Astrocyte (in vitro differentiated cells and primary cell): ENCODE measurements at regions not wholly inside any gene's neighbourhood (a gene's known extent, or its start where the extent isn't known, plus 50 kb on each side); places are given as distances from the start of the nearest gene placed in this dataset.
"Not testable (repeated sequence)": the region's sequence is repeated elsewhere in the genome, so short reads cannot be mapped to it uniquely, and the experiment has no call there.

ENCODE experiments used
- EZH2 ChIP-seq: IDR thresholded peaks from 2 replicates; pipeline ENCODE4 v1.6.1; 2012; ENCODE audit warnings: mild to moderate bottlenecking, low read length, inconsistent platforms; ENCODE audit not compliant: insufficient read depth
- TF ChIP-seq, protein P1 (sequence below): IDR thresholded peaks from 2 replicates; pipeline ENCODE4 v1.5.1; 2011; ENCODE audit warnings: low read depth, mild to moderate bottlenecking, inconsistent platforms, low read length, moderate library complexity; ENCODE audit not compliant: insufficient read depth

DNA sequence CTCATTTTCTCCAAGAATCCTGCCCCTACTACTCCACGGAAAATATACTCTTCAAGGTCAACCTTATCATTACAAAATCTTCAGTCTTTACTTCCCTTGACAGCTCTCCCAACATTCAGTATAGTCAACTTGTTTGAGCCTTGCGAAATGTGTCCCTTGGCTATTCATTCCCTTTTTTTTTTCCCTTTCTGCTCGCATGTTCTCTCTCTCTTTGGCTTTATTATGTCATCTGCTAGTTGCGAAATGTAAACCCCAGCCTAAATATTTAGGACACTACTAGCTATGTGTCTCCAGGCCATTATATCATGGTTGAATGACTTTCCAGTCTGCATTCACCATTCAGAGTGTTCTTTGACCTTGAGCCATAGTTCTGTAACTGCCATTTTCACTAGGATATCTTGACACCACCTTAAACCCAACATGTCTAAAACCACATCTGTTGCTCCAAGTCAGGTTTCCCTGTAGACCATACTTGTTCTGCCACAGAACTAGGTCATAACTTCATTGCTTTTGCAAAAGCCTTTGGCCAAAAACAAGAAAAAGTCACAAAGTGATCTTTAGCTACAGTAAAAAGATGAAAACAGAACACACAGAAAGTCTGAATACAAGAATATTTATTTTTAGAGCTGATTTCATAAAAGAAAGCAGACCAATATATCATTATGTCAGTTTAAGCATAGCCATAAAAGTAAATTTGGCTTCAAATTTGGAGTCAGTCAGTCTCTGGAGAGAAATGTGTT is 73.0 kb downstream of the LDOC1 start:
- TF ChIP-seq, protein P1, sequence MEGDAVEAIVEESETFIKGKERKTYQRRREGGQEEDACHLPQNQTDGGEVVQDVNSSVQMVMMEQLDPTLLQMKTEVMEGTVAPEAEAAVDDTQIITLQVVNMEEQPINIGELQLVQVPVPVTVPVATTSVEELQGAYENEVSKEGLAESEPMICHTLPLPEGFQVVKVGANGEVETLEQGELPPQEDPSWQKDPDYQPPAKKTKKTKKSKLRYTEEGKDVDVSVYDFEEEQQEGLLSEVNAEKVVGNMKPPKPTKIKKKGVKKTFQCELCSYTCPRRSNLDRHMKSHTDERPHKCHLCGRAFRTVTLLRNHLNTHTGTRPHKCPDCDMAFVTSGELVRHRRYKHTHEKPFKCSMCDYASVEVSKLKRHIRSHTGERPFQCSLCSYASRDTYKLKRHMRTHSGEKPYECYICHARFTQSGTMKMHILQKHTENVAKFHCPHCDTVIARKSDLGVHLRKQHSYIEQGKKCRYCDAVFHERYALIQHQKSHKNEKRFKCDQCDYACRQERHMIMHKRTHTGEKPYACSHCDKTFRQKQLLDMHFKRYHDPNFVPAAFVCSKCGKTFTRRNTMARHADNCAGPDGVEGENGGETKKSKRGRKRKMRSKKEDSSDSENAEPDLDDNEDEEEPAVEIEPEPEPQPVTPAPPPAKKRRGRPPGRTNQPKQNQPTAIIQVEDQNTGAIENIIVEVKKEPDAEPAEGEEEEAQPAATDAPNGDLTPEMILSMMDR, result not testable (repeated sequence)
- not testable (repeated sequence) for TF ChIP-seq EZH2
